Panc1 (cell line): ENCODE measurements at regions not wholly inside any gene's neighbourhood (a gene's known extent, or its start where the extent isn't known, plus 50 kb on each side); places are given as distances from the start of the nearest gene placed in this dataset.

ENCODE experiments used
- ATAC-seq: fragments of 200-7000 bp; cut with Tn5 transposase; 2 replicates; pipeline ENCODE4 v1.9.1; 2020; ENCODE audit warnings: mild to moderate bottlenecking, moderate library complexity
- BruUV-seq: library from RNA; stranded (reverse); fragments of 400-500 nt; replicated peaks from 2 replicates; lab custom pipeline; 2021; lab: Mats Ljungman, UMichigan
- CTCF ChIA-PET: fragments of 300-600 bp; sonication (Branson Sonifier 250); formaldehyde crosslinking; loops from one replicate; lab custom pipeline; 2022; ENCODE audit warnings: antibody characterized with exemption; lab: Charles Lee
- POLR2A ChIA-PET: fragments of 300-600 bp; sonication (Branson Sonifier 250); formaldehyde crosslinking; loops from one replicate; lab custom pipeline; 2022; ENCODE audit warnings: antibody characterized with exemption; lab: Charles Lee
- DNase-seq: peaks from one replicate; pipeline ENCODE4 v3.0.0-alpha.2; 2010; ENCODE audit warnings: low read depth, low spot score
- H3K27ac ChIP-seq: 2 replicates; pipeline ENCODE4 v1.5.1; 2011; ENCODE audit warnings: mild to moderate bottlenecking, low read length, inconsistent platforms
- H3K27me3 ChIP-seq: fragments of 200-500 bp; sonication (Bioruptor generic); 2 replicates; pipeline ENCODE4 v1.6.0; 2014; ENCODE audit warnings: low read length, inconsistent platforms; ENCODE audit not compliant: control insufficient read depth, insufficient read depth
- H3K36me3 ChIP-seq: fragments of 200-500 bp; sonication (Bioruptor generic); 2 replicates; pipeline ENCODE4 v1.5.1; 2014; ENCODE audit warnings: inconsistent platforms, mild to moderate bottlenecking, low read length, moderate library complexity; ENCODE audit not compliant: control insufficient read depth, insufficient read depth
- H3K4me1 ChIP-seq: 2 replicates; pipeline ENCODE4 v1.5.1; 2011; ENCODE audit warnings: inconsistent platforms, mild to moderate bottlenecking, low read length, moderate library complexity; ENCODE audit not compliant: control insufficient read depth, insufficient read depth
- H3K4me3 ChIP-seq, 2 experiments: 2 replicates each; pipeline ENCODE4 v1.5.1; 2011 to 2012; ENCODE audit warnings: low read depth in 2 of 2, low read length in 2 of 2, mild to moderate bottlenecking in 2 of 2, inconsistent platforms in 1 of 2, moderate library complexity in 1 of 2
- H3K9me3 ChIP-seq: fragments of 200-500 bp; sonication (Bioruptor generic); 2 replicates; pipeline ENCODE4 v1.5.1; 2014; ENCODE audit warnings: low read depth, mild to moderate bottlenecking, inconsistent platforms, low read length, moderate library complexity; ENCODE audit not compliant: control insufficient read depth, insufficient read depth
- CTCF ChIP-seq: fragments of 450-650 bp; IDR thresholded peaks from 2 replicates; pipeline ENCODE4 v1.5.1; 2017; ENCODE audit warnings: mild to moderate bottlenecking
- POLR2AphosphoS5 ChIP-seq: IDR thresholded peaks from 2 replicates; pipeline ENCODE4 v1.6.1; 2012; ENCODE audit warnings: mild to moderate bottlenecking, low read depth, low read length, moderate library complexity
- REST ChIP-seq, 2 experiments: IDR thresholded peaks; 2 replicates each; pipeline ENCODE4 v1.6.1; 2011 to 2012; ENCODE audit warnings: low read depth in 2 of 2, control low read depth in 1 of 2, low read length in 1 of 2, mild to moderate bottlenecking in 1 of 2, moderate library complexity in 1 of 2; ENCODE audit not compliant: insufficient read depth in 1 of 2
- SIN3A ChIP-seq: IDR thresholded peaks from 2 replicates; pipeline ENCODE4 v1.6.1; 2012; ENCODE audit warnings: low read depth, mild to moderate bottlenecking, low read length, moderate library complexity, borderline replicate concordance; ENCODE audit not compliant: insufficient read depth
- TCF7L2 ChIP-seq: IDR thresholded peaks from 2 replicates; pipeline ENCODE4 v1.6.1; 2011; ENCODE audit warnings: mild to moderate bottlenecking, low read depth, low read length, inconsistent platforms
- in situ Hi-C: cut with HindIII; loops from 2 replicates; pipeline ENCODE4 v1.10.0; 2016; ENCODE audit warnings: low sequenced_read_pairs, low pct_unique_long_range_greater_than_20kb
- intact Hi-C: fragments of 100-400 bp; cut with micrococcal nuclease; formaldehyde crosslinking; loops from one replicate; pipeline ENCODE4 v1.10.0; 2022; ENCODE audit not compliant: unreplicated experiment

- Histone ChIP-seq H3K9me3 (no peaks in the 10 kb centered on the region), H3K27ac (no peak overlapping the region), H3K27me3 (no peaks in the 10 kb centered on the region), H3K36me3 (no peaks in the 10 kb centered on the region), H3K4me3 (no peak overlapping the region), H3K4me1 (no peaks in the 10 kb centered on the region)
- DNase-seq = no peak
- TF ChIP-seq SIN3A (no peak), TCF7L2 (no peak), CTCF (no peak)
- intact Hi-C loops (no loop called here), in situ Hi-C loops (no loop called here)
- POLR2A ChIA-PET = no interaction called here
- ATAC-seq = no peak
- BruUV-seq = no TSS peak
- CTCF ChIA-PET = no interaction called here
These were observed 144.9 kb downstream of the ACTR3 start for GRCh38 chr2:114034742-114035141.

GRCh38 chr2:114038710-114039109 lies 148.8 kb downstream of the ACTR3 start:
- no peak overlapping the region for H3K27ac ChIP-seq
- in situ Hi-C loops = no loop called here
- no peak overlapping the region for H3K4me3 ChIP-seq
- no peaks in the 10 kb centered on the region for H3K9me3 ChIP-seq
- no TSS peak for BruUV-seq
- no peaks in the 10 kb centered on the region for H3K36me3 ChIP-seq
- intact Hi-C loops = no loop called here
- ChIA-PET CTCF (no interaction called here), POLR2A (no interaction called here)
- ATAC-seq = no peak
- TF ChIP-seq SIN3A (no peak), CTCF (no peak), REST (IDR thresholded peaks at IDR 0.05; ENCODE audit: insufficient read depth in 1 of 2, low read depth in 2 of 2, low read length in 1 of 2) (no peak), POLR2AphosphoS5 (no peak), TCF7L2 (no peak)
- no peak for DNase-seq
- H3K27me3 ChIP-seq = no peaks in the 10 kb centered on the region
- no peaks in the 10 kb centered on the region for H3K4me1 ChIP-seq

GRCh38 chr2:114039677-114040076 lies 149.8 kb downstream of the ACTR3 start:
- Histone ChIP-seq H3K27me3 (no peaks in the 10 kb centered on the region), H3K4me3 (no peak overlapping the region), H3K9me3 (no peaks in the 10 kb centered on the region), H3K27ac (no peak overlapping the region), H3K36me3 (no peaks in the 10 kb centered on the region), H3K4me1 (no peaks in the 10 kb centered on the region)
- in situ Hi-C loops (no loop called here), intact Hi-C loops (no loop called here)
- no TSS peak for BruUV-seq
- POLR2A ChIA-PET = no interaction called here
- CTCF ChIA-PET = no interaction called here
- TF ChIP-seq CTCF = no peak
- TF ChIP-seq TCF7L2 = no peak
- no peak for TF ChIP-seq POLR2AphosphoS5
- no peak for TF ChIP-seq REST (IDR thresholded peaks at IDR 0.05; ENCODE audit: insufficient read depth in 1 of 2, low read depth in 2 of 2, low read length in 1 of 2)
- TF ChIP-seq SIN3A = no peak
- no peak for DNase-seq
- ATAC-seq = no peak
